Astrocyte (in vitro differentiated cells and primary cell): ENCODE measurements at regions not wholly inside any gene's neighbourhood (a gene's known extent, or its start where the extent isn't known, plus 50 kb on each side); places are given as distances from the start of the nearest gene placed in this dataset.

Experiments
- DNase-seq: peaks from one replicate; pipeline ENCODE4 v3.0.0-alpha.2; 2010; ENCODE audit warnings: low read depth
- FAIRE-seq: peaks from 2 replicates; lab custom pipeline; 2011; peaks lifted over from hg19 to GRCh38; lab: Jason Lieb, UNC
- H2AFZ ChIP-seq: 2 replicates; pipeline ENCODE4 v1.6.0; 2012; ENCODE audit warnings: low read depth, low read length, inconsistent platforms
- H3K27ac ChIP-seq: 2 replicates; pipeline ENCODE4 v1.5.1; 2011; ENCODE audit warnings: low read depth, low read length, inconsistent platforms
- H3K27me3 ChIP-seq: 2 replicates; pipeline ENCODE4 v1.6.0; 2011; ENCODE audit warnings: low read length, inconsistent platforms; ENCODE audit not compliant: insufficient read depth
- H3K36me3 ChIP-seq: 2 replicates; pipeline ENCODE4 v1.5.1; 2011; ENCODE audit warnings: low read length, inconsistent platforms; ENCODE audit not compliant: insufficient read depth
- H3K4me1 ChIP-seq: 2 replicates; pipeline ENCODE4 v1.5.1; 2011; ENCODE audit warnings: low read length, inconsistent platforms; ENCODE audit not compliant: insufficient read depth
- H3K4me2 ChIP-seq: 2 replicates; pipeline ENCODE4 v1.6.0; 2012; ENCODE audit warnings: low read length, inconsistent platforms
- H3K4me3 ChIP-seq: 2 replicates; pipeline ENCODE4 v1.5.1; 2011; ENCODE audit warnings: low read depth, mild to moderate bottlenecking, low read length, inconsistent platforms; ENCODE audit not compliant: insufficient read depth
- H3K79me2 ChIP-seq: 2 replicates; pipeline ENCODE4 v1.6.0; 2012; ENCODE audit warnings: mild to moderate bottlenecking, low read length, inconsistent platforms; ENCODE audit not compliant: insufficient read depth
- H3K9ac ChIP-seq: 2 replicates; pipeline ENCODE4 v1.6.0; 2012; ENCODE audit warnings: mild to moderate bottlenecking, low read length, inconsistent platforms
- H3K9me3 ChIP-seq: 2 replicates; pipeline ENCODE4 v1.5.1; 2012; ENCODE audit warnings: low read depth, mild to moderate bottlenecking, low read length, inconsistent platforms; ENCODE audit not compliant: insufficient read depth
- H4K20me1 ChIP-seq: 2 replicates; pipeline ENCODE4 v1.6.0; 2012; ENCODE audit warnings: low read length, inconsistent platforms; ENCODE audit not compliant: insufficient read depth
- H3K27ac Mint-ChIP-seq: one replicate; pipeline ENCODE4 v1.8.0; 2021; ENCODE audit warnings: mild to moderate bottlenecking, mixed read lengths; ENCODE audit not compliant: unreplicated experiment
- H3K27me3 Mint-ChIP-seq: one replicate; pipeline ENCODE4 v1.8.0; 2021; ENCODE audit warnings: low read depth, mixed read lengths; ENCODE audit not compliant: unreplicated experiment
- H3K36me3 Mint-ChIP-seq: one replicate; pipeline ENCODE4 v1.8.0; 2021; ENCODE audit warnings: low read depth, mixed read lengths; ENCODE audit not compliant: unreplicated experiment
- H3K4me1 Mint-ChIP-seq: one replicate; pipeline ENCODE4 v1.8.0; 2021; ENCODE audit warnings: low read depth, mixed read lengths; ENCODE audit not compliant: unreplicated experiment
- H3K4me3 Mint-ChIP-seq: one replicate; pipeline ENCODE4 v1.8.0; 2021; ENCODE audit warnings: mild to moderate bottlenecking, moderate library complexity, mixed read lengths; ENCODE audit not compliant: unreplicated experiment
- H3K9me3 Mint-ChIP-seq: one replicate; pipeline ENCODE4 v1.8.0; 2021; ENCODE audit warnings: mild to moderate bottlenecking, mixed read lengths; ENCODE audit not compliant: unreplicated experiment
- EZH2 ChIP-seq: IDR thresholded peaks from 2 replicates; pipeline ENCODE4 v1.6.1; 2012; ENCODE audit warnings: mild to moderate bottlenecking, low read length, inconsistent platforms; ENCODE audit not compliant: insufficient read depth
- TF ChIP-seq, protein P1 (sequence below): IDR thresholded peaks from 2 replicates; pipeline ENCODE4 v1.5.1; 2011; ENCODE audit warnings: low read depth, mild to moderate bottlenecking, inconsistent platforms, low read length, moderate library complexity; ENCODE audit not compliant: insufficient read depth

GRCh38 chr1:5029136-5029535 is 374.7 kb downstream of the AJAP1 start:
- no peak for FAIRE-seq
- H3K4me3 ChIP-seq = no peak overlapping the region

GRCh38 chr1:5012249-5012648 is 357.8 kb downstream of the AJAP1 start:
- H3K27me3 ChIP-seq = no peaks in the 10 kb centered on the region
- no peaks in the 10 kb centered on the region for H3K79me2 ChIP-seq
- Mint-ChIP-seq H3K4me3 (no peak overlapping the region), H3K27me3 (peaks cover 12% of the 10 kb centered on the region), H3K36me3 (no peaks in the 10 kb centered on the region), H3K27ac (no peak overlapping the region), H3K9me3 (no peaks in the 10 kb centered on the region), H3K4me1 (no peaks in the 10 kb centered on the region)
- no peak overlapping the region for H3K9ac ChIP-seq
- no peak overlapping the region for H2AFZ ChIP-seq
- no peak overlapping the region for H3K4me3 ChIP-seq
- no peaks in the 10 kb centered on the region for H3K36me3 ChIP-seq
- H4K20me1 ChIP-seq = no peaks in the 10 kb centered on the region
- no peak for TF ChIP-seq EZH2
- TF ChIP-seq, protein P1, sequence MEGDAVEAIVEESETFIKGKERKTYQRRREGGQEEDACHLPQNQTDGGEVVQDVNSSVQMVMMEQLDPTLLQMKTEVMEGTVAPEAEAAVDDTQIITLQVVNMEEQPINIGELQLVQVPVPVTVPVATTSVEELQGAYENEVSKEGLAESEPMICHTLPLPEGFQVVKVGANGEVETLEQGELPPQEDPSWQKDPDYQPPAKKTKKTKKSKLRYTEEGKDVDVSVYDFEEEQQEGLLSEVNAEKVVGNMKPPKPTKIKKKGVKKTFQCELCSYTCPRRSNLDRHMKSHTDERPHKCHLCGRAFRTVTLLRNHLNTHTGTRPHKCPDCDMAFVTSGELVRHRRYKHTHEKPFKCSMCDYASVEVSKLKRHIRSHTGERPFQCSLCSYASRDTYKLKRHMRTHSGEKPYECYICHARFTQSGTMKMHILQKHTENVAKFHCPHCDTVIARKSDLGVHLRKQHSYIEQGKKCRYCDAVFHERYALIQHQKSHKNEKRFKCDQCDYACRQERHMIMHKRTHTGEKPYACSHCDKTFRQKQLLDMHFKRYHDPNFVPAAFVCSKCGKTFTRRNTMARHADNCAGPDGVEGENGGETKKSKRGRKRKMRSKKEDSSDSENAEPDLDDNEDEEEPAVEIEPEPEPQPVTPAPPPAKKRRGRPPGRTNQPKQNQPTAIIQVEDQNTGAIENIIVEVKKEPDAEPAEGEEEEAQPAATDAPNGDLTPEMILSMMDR = no peak
- H3K4me2 ChIP-seq = no peak overlapping the region
- no peaks in the 10 kb centered on the region for H3K4me1 ChIP-seq
- H3K9me3 ChIP-seq = peaks cover 13% of the 10 kb centered on the region
- no peak overlapping the region for H3K27ac ChIP-seq
- DNase-seq (no peak), FAIRE-seq (no peak)

More at GRCh38 chr1:5029136-5029535, 374.7 kb downstream of the AJAP1 start:
- DNase-seq = no peak
- no peaks in the 10 kb centered on the region for H3K36me3 Mint-ChIP-seq
- Histone ChIP-seq H3K9me3 (peaks cover 6% of the 10 kb centered on the region), H2AFZ (no peak overlapping the region), H3K9ac (no peak overlapping the region), H3K4me2 (no peak overlapping the region), H3K36me3 (no peaks in the 10 kb centered on the region), H4K20me1 (no peaks in the 10 kb centered on the region), H3K27me3 (no peaks in the 10 kb centered on the region), H3K27ac (no peak overlapping the region), H3K4me1 (no peaks in the 10 kb centered on the region), H3K79me2 (no peaks in the 10 kb centered on the region)
- no peaks in the 10 kb centered on the region for H3K9me3 Mint-ChIP-seq
- no peak overlapping the region for H3K27ac Mint-ChIP-seq
- H3K27me3 Mint-ChIP-seq = peaks cover 2% of the 10 kb centered on the region
- H3K4me3 Mint-ChIP-seq = no peak overlapping the region
- H3K4me1 Mint-ChIP-seq = no peaks in the 10 kb centered on the region
- no peak for TF ChIP-seq EZH2
- TF ChIP-seq, protein P1 = no peak

DNA sequence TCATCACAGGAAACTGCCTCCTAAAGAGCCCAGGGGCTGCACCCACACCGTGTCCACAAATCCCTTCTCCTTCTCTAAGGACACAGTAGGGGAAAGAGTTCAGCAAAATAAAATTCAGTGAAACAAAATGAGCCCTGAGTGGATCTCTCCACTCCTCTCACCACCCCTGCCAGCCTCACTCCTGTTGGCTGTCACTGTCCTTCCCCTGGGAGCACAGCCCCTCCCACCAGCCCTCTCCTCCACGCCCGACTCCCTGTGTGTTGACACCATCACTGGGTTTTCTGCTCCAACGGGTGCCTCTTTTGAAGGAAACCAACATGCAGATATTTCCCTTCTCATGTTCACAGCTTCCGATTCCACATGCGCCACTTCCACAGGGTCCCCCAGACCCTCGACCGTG is 356.2 kb downstream of the AJAP1 start:
- H3K9me3 Mint-ChIP-seq = no peaks in the 10 kb centered on the region
- H3K4me3 ChIP-seq = no peak overlapping the region
- H2AFZ ChIP-seq = no peak overlapping the region
- H3K27ac Mint-ChIP-seq = no peak overlapping the region
- peaks cover 14% of the 10 kb centered on the region for H3K9me3 ChIP-seq
- DNase-seq = no peak
- H3K4me2 ChIP-seq = no peak overlapping the region
- no peaks in the 10 kb centered on the region for H4K20me1 ChIP-seq
- no peak overlapping the region for H3K4me3 Mint-ChIP-seq
- H3K27me3 Mint-ChIP-seq = peaks cover 12% of the 10 kb centered on the region
- no peaks in the 10 kb centered on the region for H3K36me3 ChIP-seq
- no peak overlapping the region for H3K9ac ChIP-seq
- H3K4me1 ChIP-seq = no peaks in the 10 kb centered on the region
- H3K79me2 ChIP-seq = no peaks in the 10 kb centered on the region
- FAIRE-seq = no peak
- H3K27ac ChIP-seq = no peak overlapping the region
- no peaks in the 10 kb centered on the region for H3K27me3 ChIP-seq
- TF ChIP-seq, protein P1 = no peak
- no peak for TF ChIP-seq EZH2
- H3K36me3 Mint-ChIP-seq = no peaks in the 10 kb centered on the region
- no peaks in the 10 kb centered on the region for H3K4me1 Mint-ChIP-seq
